H9 (cell line): ENCODE measurements at regions not wholly inside any gene's neighbourhood (a gene's known extent, or its start where the extent isn't known, plus 50 kb on each side); places are given as distances from the start of the nearest gene placed in this dataset.

Experiments
- DNase-seq: peaks from one replicate; pipeline ENCODE4 v3.0.0-alpha.2; 2017
- H2AFZ ChIP-seq: one replicate; pipeline ENCODE4 v1.6.1; 2013; ENCODE audit warnings: mild to moderate bottlenecking, low read length, control low read depth, moderate library complexity
- H2AK5ac ChIP-seq: 2 replicates; pipeline ENCODE4 v1.6.1; 2013; ENCODE audit warnings: low read length, control low read depth, mixed read lengths; ENCODE audit not compliant: insufficient read length
- H2BK120ac ChIP-seq: one replicate; pipeline ENCODE4 v1.6.1; 2013; ENCODE audit warnings: low read depth, mild to moderate bottlenecking, low read length, control low read depth, inconsistent platforms; ENCODE audit not compliant: poor library complexity, severe bottlenecking
- H2BK12ac ChIP-seq: 2 replicates; pipeline ENCODE4 v1.6.1; 2013; ENCODE audit warnings: low read length, control low read depth, mixed read lengths, low read depth; ENCODE audit not compliant: insufficient read length
- H2BK15ac ChIP-seq: 2 replicates; pipeline ENCODE4 v1.6.1; 2013; ENCODE audit warnings: low read depth, low read length, control low read depth
- H2BK20ac ChIP-seq: one replicate; pipeline ENCODE4 v1.6.1; 2013; ENCODE audit warnings: low read depth, mild to moderate bottlenecking, low read length, control low read depth, inconsistent platforms; ENCODE audit not compliant: poor library complexity, severe bottlenecking
- H2BK5ac ChIP-seq: 2 replicates; pipeline ENCODE4 v1.6.1; 2013; ENCODE audit warnings: low read length, control low read depth, mixed read lengths; ENCODE audit not compliant: insufficient read length
- H3K14ac ChIP-seq: 2 replicates; pipeline ENCODE4 v1.6.1; 2013; ENCODE audit warnings: low read length, control low read depth; ENCODE audit not compliant: insufficient read depth
- H3K18ac ChIP-seq: 2 replicates; pipeline ENCODE4 v1.6.1; 2013; ENCODE audit warnings: low read depth, mild to moderate bottlenecking, mixed read lengths, low read length, control low read depth; ENCODE audit not compliant: insufficient read length
- H3K23ac ChIP-seq: 2 replicates; pipeline ENCODE4 v1.6.1; 2013; ENCODE audit warnings: low read length, control low read depth, mixed read lengths, low read depth; ENCODE audit not compliant: insufficient read length
- H3K23me2 ChIP-seq: 2 replicates; pipeline ENCODE4 v1.6.1; 2013; ENCODE audit warnings: low read depth, mild to moderate bottlenecking, mixed read lengths, low read length, control low read depth; ENCODE audit not compliant: insufficient read length, poor library complexity, severe bottlenecking
- H3K27ac ChIP-seq: 2 replicates; pipeline ENCODE4 v1.5.1; 2013; ENCODE audit warnings: low read length, control low read depth, mixed read lengths, low read depth; ENCODE audit not compliant: insufficient read length
- H3K27me3 ChIP-seq: 2 replicates; pipeline ENCODE4 v1.6.1; 2013; ENCODE audit warnings: low read length, control low read depth, inconsistent platforms; ENCODE audit not compliant: insufficient read depth
- H3K4ac ChIP-seq: 2 replicates; pipeline ENCODE4 v1.6.1; 2013; ENCODE audit warnings: low read depth, mild to moderate bottlenecking, control low read depth, inconsistent platforms, low read length, moderate library complexity
- H3K4me1 ChIP-seq: 2 replicates; pipeline ENCODE4 v1.6.1; 2013; ENCODE audit warnings: low read length, control low read depth, inconsistent platforms; ENCODE audit not compliant: insufficient read depth
- H3K4me2 ChIP-seq: 2 replicates; pipeline ENCODE4 v1.6.1; 2013; ENCODE audit warnings: low read length, control low read depth, mixed read lengths; ENCODE audit not compliant: insufficient read length, insufficient read depth
- H3K56ac ChIP-seq: 2 replicates; pipeline ENCODE4 v1.6.1; 2013; ENCODE audit warnings: low read depth, mild to moderate bottlenecking, mixed read lengths, low read length, control low read depth; ENCODE audit not compliant: insufficient read length
- H3K79me1 ChIP-seq: 2 replicates; pipeline ENCODE4 v1.6.1; 2013; ENCODE audit warnings: low read depth, mild to moderate bottlenecking, moderate library complexity, low read length, control low read depth, inconsistent platforms; ENCODE audit not compliant: insufficient read depth, poor library complexity, severe bottlenecking
- H3K79me2 ChIP-seq: 2 replicates; pipeline ENCODE4 v1.6.1; 2013; ENCODE audit warnings: low read length, control low read depth, inconsistent platforms; ENCODE audit not compliant: insufficient read depth
- H3K9ac ChIP-seq: 2 replicates; pipeline ENCODE4 v1.6.1; 2013; ENCODE audit warnings: low read length, control low read depth, mixed read lengths; ENCODE audit not compliant: insufficient read length; ENCODE audit errors: extremely low read depth
- H3K9me3 ChIP-seq: one replicate; pipeline ENCODE4 v1.6.1; 2013; ENCODE audit warnings: low read depth, low read length, inconsistent platforms; ENCODE audit not compliant: control insufficient read depth
- H3T11ph ChIP-seq: one replicate; pipeline ENCODE4 v1.6.1; 2013; ENCODE audit warnings: mild to moderate bottlenecking, low read length, control low read depth, inconsistent platforms
- H4K20me1 ChIP-seq: one replicate; pipeline ENCODE4 v1.6.1; 2013; ENCODE audit not compliant: control insufficient read depth, insufficient read length, insufficient read depth
- H4K5ac ChIP-seq: 2 replicates; pipeline ENCODE4 v1.6.1; 2013; ENCODE audit warnings: low read depth, mild to moderate bottlenecking, mixed read lengths, low read length, control low read depth; ENCODE audit not compliant: insufficient read length
- H4K8ac ChIP-seq: replicated peaks from 2 replicates; pipeline ENCODE4 v1.6.1; 2013; ENCODE audit warnings: low read length, control low read depth, mixed read lengths, low read depth; ENCODE audit not compliant: insufficient read length
- H4K91ac ChIP-seq: 2 replicates; pipeline ENCODE4 v1.6.1; 2013; ENCODE audit warnings: low read depth, mild to moderate bottlenecking, moderate library complexity, mixed read lengths, low read length, control low read depth; ENCODE audit not compliant: insufficient read length
- H3K27ac Mint-ChIP-seq, 3 experiments: 2 replicates in 2 of 3; 3 replicates in 1 of 3; pipeline ENCODE4 v1.8.0; 2020 to 2021; ENCODE audit warnings: mixed read lengths in 3 of 3, mild to moderate bottlenecking in 1 of 3, moderate library complexity in 1 of 3
- H3K27me3 Mint-ChIP-seq: 2 replicates; pipeline ENCODE4 v1.8.0; 2021; ENCODE audit warnings: low read depth, mild to moderate bottlenecking, moderate library complexity, mixed read lengths
- H3K36me3 Mint-ChIP-seq, 3 experiments: 2 replicates in 2 of 3; 3 replicates in 1 of 3; pipeline ENCODE4 v1.8.0; 2020 to 2021; ENCODE audit warnings: low read depth in 3 of 3, mixed read lengths in 3 of 3; ENCODE audit not compliant: insufficient read depth in 1 of 3
- H3K4me1 Mint-ChIP-seq, 2 experiments: 2 replicates each; pipeline ENCODE4 v1.8.0; 2020; ENCODE audit warnings: mixed read lengths in 2 of 2
- H3K4me3 Mint-ChIP-seq, 2 experiments: 2 replicates in 1 of 2; 3 replicates in 1 of 2; pipeline ENCODE4 v1.8.0; 2020 to 2021; ENCODE audit warnings: mild to moderate bottlenecking in 2 of 2, mixed read lengths in 2 of 2, moderate library complexity in 1 of 2
- H3K9me3 Mint-ChIP-seq, 2 experiments: 2 replicates in 1 of 2; 3 replicates in 1 of 2; pipeline ENCODE4 v1.8.0; 2020; ENCODE audit warnings: mild to moderate bottlenecking in 2 of 2, mixed read lengths in 2 of 2, moderate library complexity in 1 of 2
- WGBS: extraction: QIAGEN DNeasy Blood & Tissue Kit; methylation state at CpG from one replicate; pipeline ENCODE4 v1.1.7; 2013; ENCODE audit warnings: missing lambda C conversion rate, low lambda C conversion rate, mixed read lengths; ENCODE audit not compliant: insufficient read length; ENCODE audit errors: extremely low coverage; 5-methylcytosine and 5-hydroxymethylcytosine counted together
- TF ChIP-seq, protein P1 (sequence below): fragments of 200-600 bp; sonication (generic); conservative IDR thresholded peaks from 3 replicates; pipeline ENCODE4 v1.8.0; 2021; ENCODE audit warnings: antibody characterized with exemption, mild to moderate bottlenecking

DNA sequence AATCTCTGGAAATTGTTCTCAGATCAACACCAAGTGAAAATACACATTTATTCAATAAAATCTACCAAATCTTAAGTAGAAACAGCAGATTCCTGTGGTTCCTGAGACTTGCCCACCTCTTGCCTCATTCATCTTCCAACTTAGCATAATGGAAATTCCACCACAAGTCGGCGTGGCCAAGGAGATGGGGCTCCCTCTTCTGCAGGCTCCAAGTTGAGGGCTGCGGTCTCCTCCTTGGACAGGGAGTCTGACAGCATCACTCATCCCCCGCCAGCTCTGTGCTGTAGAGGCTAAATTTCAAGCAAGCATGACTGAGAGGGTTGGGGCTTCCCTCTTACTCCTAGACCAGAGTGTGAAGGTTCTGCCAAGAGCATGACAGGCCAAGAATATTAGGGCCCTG is 273.7 kb downstream of the DIRAS2 start:
- H3K79me1 ChIP-seq, result no peaks in the 10 kb centered on the region
- no peaks in the 10 kb centered on the region for H3K79me2 ChIP-seq
- no peak overlapping the region for H3K27ac ChIP-seq
- H4K8ac ChIP-seq, result no peak overlapping the region
- H3K14ac ChIP-seq, result no peak overlapping the region
- no CpG with 5 or more reads among the region's 4 CpGs for WGBS
- H3K4me1 ChIP-seq, result no peaks in the 10 kb centered on the region
- H3K23me2 ChIP-seq, result no peaks in the 10 kb centered on the region
- H2AK5ac ChIP-seq, result no peak overlapping the region
- H2BK5ac ChIP-seq, result no peak overlapping the region
- no peak overlapping the region for H2BK15ac ChIP-seq
- H3K23ac ChIP-seq, result no peak overlapping the region
- no peak overlapping the region for H2BK120ac ChIP-seq
- no peaks in the 10 kb centered on the region for H4K20me1 ChIP-seq
- no peaks in the 10 kb centered on the region; the same call in 1 of the 2 replicates for H3K27me3 Mint-ChIP-seq
- H3K27ac Mint-ChIP-seq, result 0 out of 7 replicates have a peak overlapping the region, but pooled peaks of 1 of the 3 experiments have one; percentile 39
- H3K56ac ChIP-seq, result no peak overlapping the region
- H3K9me3 Mint-ChIP-seq, result no peaks in the 10 kb centered on the region
- no peak overlapping the region for H3K18ac ChIP-seq
- H3K36me3 Mint-ChIP-seq, result no peaks in the 10 kb centered on the region
- H4K5ac ChIP-seq, result no peak overlapping the region
- H3T11ph ChIP-seq, result no peak overlapping the region
- H3K4me1 Mint-ChIP-seq, result peaks cover 9 to 13% of the 10 kb centered on the region in 2 experiments
- H3K4me2 ChIP-seq, result no peak overlapping the region
- H3K9me3 ChIP-seq, result no peaks in the 10 kb centered on the region
- no peak overlapping the region for H4K91ac ChIP-seq
- no peak overlapping the region for H2BK20ac ChIP-seq
- no peaks in the 10 kb centered on the region for H3K27me3 ChIP-seq
- H3K4me3 Mint-ChIP-seq, result no peak overlapping the region
- no peak overlapping the region for H2BK12ac ChIP-seq
- no peak overlapping the region for H2AFZ ChIP-seq
- no peak overlapping the region for H3K9ac ChIP-seq
- TF ChIP-seq, protein P1, sequence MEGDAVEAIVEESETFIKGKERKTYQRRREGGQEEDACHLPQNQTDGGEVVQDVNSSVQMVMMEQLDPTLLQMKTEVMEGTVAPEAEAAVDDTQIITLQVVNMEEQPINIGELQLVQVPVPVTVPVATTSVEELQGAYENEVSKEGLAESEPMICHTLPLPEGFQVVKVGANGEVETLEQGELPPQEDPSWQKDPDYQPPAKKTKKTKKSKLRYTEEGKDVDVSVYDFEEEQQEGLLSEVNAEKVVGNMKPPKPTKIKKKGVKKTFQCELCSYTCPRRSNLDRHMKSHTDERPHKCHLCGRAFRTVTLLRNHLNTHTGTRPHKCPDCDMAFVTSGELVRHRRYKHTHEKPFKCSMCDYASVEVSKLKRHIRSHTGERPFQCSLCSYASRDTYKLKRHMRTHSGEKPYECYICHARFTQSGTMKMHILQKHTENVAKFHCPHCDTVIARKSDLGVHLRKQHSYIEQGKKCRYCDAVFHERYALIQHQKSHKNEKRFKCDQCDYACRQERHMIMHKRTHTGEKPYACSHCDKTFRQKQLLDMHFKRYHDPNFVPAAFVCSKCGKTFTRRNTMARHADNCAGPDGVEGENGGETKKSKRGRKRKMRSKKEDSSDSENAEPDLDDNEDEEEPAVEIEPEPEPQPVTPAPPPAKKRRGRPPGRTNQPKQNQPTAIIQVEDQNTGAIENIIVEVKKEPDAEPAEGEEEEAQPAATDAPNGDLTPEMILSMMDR, result no peak
- no peak for DNase-seq
- no peak overlapping the region for H3K4ac ChIP-seq
